ENCODE measurements at regions not wholly inside any gene's neighbourhood (a gene's known extent, or its start where the extent isn't known, plus 50 kb on each side); places are given as distances from the start of the nearest gene placed in this dataset.

DNA sequence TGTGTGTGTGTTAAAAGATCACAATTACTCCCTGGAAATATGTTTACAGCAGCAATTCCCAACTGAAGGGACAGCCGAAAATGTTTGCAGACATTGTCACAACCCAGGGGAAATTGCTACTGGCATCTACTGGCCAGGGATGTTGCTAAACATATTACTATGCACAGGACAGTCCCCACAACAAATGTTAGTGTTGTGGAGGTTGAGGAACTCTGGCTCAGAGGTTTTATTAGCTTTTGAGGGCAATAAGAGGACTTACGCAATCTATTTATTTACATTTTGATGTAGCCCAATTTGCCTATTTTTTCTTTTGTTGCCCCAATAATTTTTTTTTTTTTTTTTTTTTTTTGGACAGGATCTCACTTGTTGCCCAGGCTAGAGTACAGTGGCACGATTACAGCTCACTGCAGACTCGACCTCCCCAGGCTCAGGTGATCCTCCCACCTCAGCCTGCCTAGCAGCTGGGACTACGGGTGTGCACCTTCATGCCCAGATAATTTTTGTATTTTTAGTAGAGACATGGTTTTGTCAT, 154.1 kb downstream of the RPS12 start:
- TF ChIP-seq CTCF (IDR thresholded peaks at IDR 0.05; ENCODE audit: insufficient read depth, low read length) = no peak
- TF ChIP-seq POLR2AphosphoS5 (IDR thresholded peaks at IDR 0.05; ENCODE audit: low read depth) = no peak
- no peak for TF ChIP-seq GABPA (IDR thresholded peaks at IDR 0.05; ENCODE audit: low read depth)
- TF ChIP-seq SPI1 (IDR thresholded peaks at IDR 0.05; ENCODE audit: borderline replicate concordance, low read depth) = no peak

Data from HL-60 (cell line).